ENCODE measurements at regions not wholly inside any gene's neighbourhood (a gene's known extent, or its start where the extent isn't known, plus 50 kb on each side); places are given as distances from the start of the nearest gene placed in this dataset.
"Not testable (repeated sequence)": the region's sequence is repeated elsewhere in the genome, so short reads cannot be mapped to it uniquely, and the experiment has no call there.

- Histone ChIP-seq H4K20me1 (ENCODE audit: insufficient read depth, low read length, poor library complexity, severe bottlenecking) (no peaks in the 10 kb centered on the region), H3K4me2 (ENCODE audit: low read depth, low read length, poor library complexity, severe bottlenecking) (no peak overlapping the region), H3K4me3 (ENCODE audit: low read length, poor library complexity, severe bottlenecking) (no peak overlapping the region), H3K36me3 (ENCODE audit: insufficient read depth, low read length) (no peaks in the 10 kb centered on the region), H3K9me2 (replicated peaks; ENCODE audit: low read depth, low read length) (no peaks in the 10 kb centered on the region), H3K9me3 (ENCODE audit: insufficient read depth, low read depth, low read length) (peaks cover 5% of the 10 kb centered on the region; the same call in 1 of the 2 replicates), H3F3A (ENCODE audit: low read depth) (no peaks in the 10 kb centered on the region), H3K27me3 (ENCODE audit: insufficient read depth, low read length, poor library complexity, severe bottlenecking) (no peaks in the 10 kb centered on the region), H3K79me2 (ENCODE audit: insufficient read depth, low read length) (no peaks in the 10 kb centered on the region), H3K4me1 (ENCODE audit: insufficient read depth, low read length, poor library complexity, severe bottlenecking) (no peaks in the 10 kb centered on the region), H2AFZ (ENCODE audit: low read length) (no peak overlapping the region), H3K9ac (ENCODE audit: low read depth, low read length, poor library complexity, severe bottlenecking) (no peak overlapping the region)
- TF ChIP-seq CTCF (conservative IDR thresholded peaks at IDR 0.05; ENCODE audit: low read length) (no peak), EZH2phosphoT487 (IDR thresholded peaks at IDR 0.05; ENCODE audit: borderline replicate concordance) (no peak)
Observed at GRCh38 chr13:22939157-22939556, 241.6 kb upstream of the SGCG start.

GRCh38 chr13:22940090-22940710, 240.6 kb upstream of the SGCG start:
- TF ChIP-seq CTCF (conservative IDR thresholded peaks at IDR 0.05; ENCODE audit: low read length), result no peak
- TF ChIP-seq EZH2phosphoT487 (IDR thresholded peaks at IDR 0.05; ENCODE audit: borderline replicate concordance), result no peak
- Histone ChIP-seq H3K4me1 (ENCODE audit: insufficient read depth, low read length, poor library complexity, severe bottlenecking) (no peaks in the 10 kb centered on the region), H3K9me3 (ENCODE audit: insufficient read depth, low read depth, low read length) (peaks cover 5% of the 10 kb centered on the region; the same call in 1 of the 2 replicates), H3K36me3 (ENCODE audit: insufficient read depth, low read length) (no peaks in the 10 kb centered on the region), H3F3A (ENCODE audit: low read depth) (no peaks in the 10 kb centered on the region), H3K4me3 (ENCODE audit: low read length, poor library complexity, severe bottlenecking) (no peak overlapping the region), H2AFZ (ENCODE audit: low read length) (no peak overlapping the region), H3K79me2 (ENCODE audit: insufficient read depth, low read length) (no peaks in the 10 kb centered on the region), H3K9ac (ENCODE audit: low read depth, low read length, poor library complexity, severe bottlenecking) (no peak overlapping the region), H4K20me1 (ENCODE audit: insufficient read depth, low read length, poor library complexity, severe bottlenecking) (no peaks in the 10 kb centered on the region), H3K9me2 (replicated peaks; ENCODE audit: low read depth, low read length) (no peaks in the 10 kb centered on the region), H3K4me2 (ENCODE audit: low read depth, low read length, poor library complexity, severe bottlenecking) (no peak overlapping the region), H3K27me3 (ENCODE audit: insufficient read depth, low read length, poor library complexity, severe bottlenecking) (no peaks in the 10 kb centered on the region)

GRCh38 chr13:22940736-22941135, 240.0 kb upstream of the SGCG start:
- H2AFZ ChIP-seq (ENCODE audit: low read length), result no peak overlapping the region
- H3K36me3 ChIP-seq (ENCODE audit: insufficient read depth, low read length), result no peaks in the 10 kb centered on the region
- no peak overlapping the region for H3K4me3 ChIP-seq (ENCODE audit: low read length, poor library complexity, severe bottlenecking)
- no peaks in the 10 kb centered on the region for H3K79me2 ChIP-seq (ENCODE audit: insufficient read depth, low read length)
- H3K9ac ChIP-seq (ENCODE audit: low read depth, low read length, poor library complexity, severe bottlenecking), result no peak overlapping the region
- H3K4me1 ChIP-seq (ENCODE audit: insufficient read depth, low read length, poor library complexity, severe bottlenecking), result no peaks in the 10 kb centered on the region
- no peaks in the 10 kb centered on the region for H3F3A ChIP-seq (ENCODE audit: low read depth)
- no peaks in the 10 kb centered on the region for H3K27me3 ChIP-seq (ENCODE audit: insufficient read depth, low read length, poor library complexity, severe bottlenecking)
- no peaks in the 10 kb centered on the region for H4K20me1 ChIP-seq (ENCODE audit: insufficient read depth, low read length, poor library complexity, severe bottlenecking)
- TF ChIP-seq CTCF (conservative IDR thresholded peaks at IDR 0.05; ENCODE audit: low read length) (no peak), EZH2phosphoT487 (IDR thresholded peaks at IDR 0.05; ENCODE audit: borderline replicate concordance) (no peak)
- no peak overlapping the region for H3K4me2 ChIP-seq (ENCODE audit: low read depth, low read length, poor library complexity, severe bottlenecking)
- peaks cover 5% of the 10 kb centered on the region; the same call in 1 of the 2 replicates for H3K9me3 ChIP-seq (ENCODE audit: insufficient read depth, low read depth, low read length)
- H3K9me2 ChIP-seq (replicated peaks; ENCODE audit: low read depth, low read length), result no peaks in the 10 kb centered on the region

GRCh38 chr13:22941495-22941894, 239.3 kb upstream of the SGCG start:
- not testable (repeated sequence) for H2AFZ ChIP-seq (ENCODE audit: low read length); H4K20me1 ChIP-seq (ENCODE audit: insufficient read depth, low read length, poor library complexity, severe bottlenecking); H3K4me3 ChIP-seq (ENCODE audit: low read length, poor library complexity, severe bottlenecking); H3K27me3 ChIP-seq (ENCODE audit: insufficient read depth, low read length, poor library complexity, severe bottlenecking); H3K36me3 ChIP-seq (ENCODE audit: insufficient read depth, low read length); H3K9ac ChIP-seq (ENCODE audit: low read depth, low read length, poor library complexity, severe bottlenecking); H3K4me1 ChIP-seq (ENCODE audit: insufficient read depth, low read length, poor library complexity, severe bottlenecking); H3F3A ChIP-seq (ENCODE audit: low read depth); H3K9me2 ChIP-seq (replicated peaks; ENCODE audit: low read depth, low read length); H3K4me2 ChIP-seq (ENCODE audit: low read depth, low read length, poor library complexity, severe bottlenecking); H3K9me3 ChIP-seq (ENCODE audit: insufficient read depth, low read depth, low read length); H3K79me2 ChIP-seq (ENCODE audit: insufficient read depth, low read length)

GRCh38 chr13:22942831-22943230, 237.9 kb upstream of the SGCG start:
- H3K36me3 ChIP-seq (ENCODE audit: insufficient read depth, low read length); H3K27me3 ChIP-seq (ENCODE audit: insufficient read depth, low read length, poor library complexity, severe bottlenecking); H3K4me2 ChIP-seq (ENCODE audit: low read depth, low read length, poor library complexity, severe bottlenecking); H3K9ac ChIP-seq (ENCODE audit: low read depth, low read length, poor library complexity, severe bottlenecking); H3K79me2 ChIP-seq (ENCODE audit: insufficient read depth, low read length); H2AFZ ChIP-seq (ENCODE audit: low read length); H3K4me3 ChIP-seq (ENCODE audit: low read length, poor library complexity, severe bottlenecking); H3K4me1 ChIP-seq (ENCODE audit: insufficient read depth, low read length, poor library complexity, severe bottlenecking); H3K9me3 ChIP-seq (ENCODE audit: insufficient read depth, low read depth, low read length); H3F3A ChIP-seq (ENCODE audit: low read depth); H4K20me1 ChIP-seq (ENCODE audit: insufficient read depth, low read length, poor library complexity, severe bottlenecking); H3K9me2 ChIP-seq (replicated peaks; ENCODE audit: low read depth, low read length): not testable (repeated sequence)
